Neuronal stem cell (in vitro differentiated cells): ENCODE measurements at regions not wholly inside any gene's neighbourhood (a gene's known extent, or its start where the extent isn't known, plus 50 kb on each side); places are given as distances from the start of the nearest gene placed in this dataset.

Experiments used
- DNase-seq: peaks from one replicate; pipeline ENCODE4 v3.0.0-alpha.2; 2013; ENCODE audit warnings: low spot score
- H2AFZ ChIP-seq: one replicate; pipeline ENCODE4 v1.6.1; 2013; ENCODE audit warnings: mild to moderate bottlenecking, low read length, inconsistent platforms
- H2AK5ac ChIP-seq: 2 replicates; pipeline ENCODE4 v1.6.1; 2013; ENCODE audit warnings: low read depth, mild to moderate bottlenecking, inconsistent platforms, low read length, moderate library complexity, mixed read lengths
- H2BK120ac ChIP-seq: 2 replicates; pipeline ENCODE4 v1.6.1; 2013; ENCODE audit warnings: low read depth, mild to moderate bottlenecking, inconsistent platforms, low read length, moderate library complexity, mixed read lengths
- H2BK12ac ChIP-seq: one replicate; pipeline ENCODE4 v1.6.1; 2013; ENCODE audit warnings: low read length, inconsistent platforms
- H2BK15ac ChIP-seq: 2 replicates; pipeline ENCODE4 v1.6.1; 2013; ENCODE audit warnings: mild to moderate bottlenecking, low read length, inconsistent platforms, mixed read lengths
- H2BK5ac ChIP-seq: one replicate; pipeline ENCODE4 v1.6.1; 2013; ENCODE audit warnings: inconsistent platforms, mild to moderate bottlenecking, low read length, moderate library complexity
- H3K14ac ChIP-seq: one replicate; pipeline ENCODE4 v1.6.1; 2013; ENCODE audit warnings: low read length, inconsistent platforms
- H3K18ac ChIP-seq: 2 replicates; pipeline ENCODE4 v1.6.1; 2013; ENCODE audit warnings: low read length, inconsistent platforms
- H3K23ac ChIP-seq: 2 replicates; pipeline ENCODE4 v1.6.1; 2013; ENCODE audit warnings: low read depth, mild to moderate bottlenecking, mixed read lengths, low read length, inconsistent platforms; ENCODE audit not compliant: poor library complexity
- H3K27ac ChIP-seq: replicated peaks from 3 replicates; pipeline ENCODE4 v1.5.1; 2013; ENCODE audit warnings: low read length, inconsistent platforms
- H3K27me3 ChIP-seq, 3 experiments: 2 replicates each; pipeline ENCODE4 v1.6.1; 2013; ENCODE audit warnings: low read length in 3 of 3, mild to moderate bottlenecking in 2 of 3, inconsistent platforms in 1 of 3, low read depth in 1 of 3, mixed read lengths in 1 of 3, moderate library complexity in 1 of 3; ENCODE audit not compliant: control insufficient read depth in 3 of 3, insufficient read depth in 3 of 3
- H3K36me3 ChIP-seq, 2 donors: replicated peaks in 1 of 2; 2 replicates each; pipeline ENCODE4 v1.6.1; 2013; ENCODE audit warnings: low read length in 2 of 2; ENCODE audit not compliant: control insufficient read depth in 2 of 2, insufficient read depth in 2 of 2
- H3K4ac ChIP-seq: 2 replicates; pipeline ENCODE4 v1.6.1; 2013; ENCODE audit warnings: inconsistent platforms, mild to moderate bottlenecking, low read length, moderate library complexity
- H3K4me1 ChIP-seq, 2 donors: 1 replicate in 1 of 2; 2 replicates in 1 of 2; pipeline ENCODE4 v1.6.1; 2013; ENCODE audit warnings: low read length in 2 of 2, low read depth in 1 of 2; ENCODE audit not compliant: control insufficient read depth in 2 of 2, insufficient read depth in 1 of 2
- H3K4me2 ChIP-seq: one replicate; pipeline ENCODE4 v1.6.1; 2013; ENCODE audit warnings: mild to moderate bottlenecking, low read length, inconsistent platforms; ENCODE audit not compliant: insufficient read depth, poor library complexity, severe bottlenecking
- H3K4me3 ChIP-seq, 2 donors: 2 replicates each; pipeline ENCODE4 v1.5.1; 2013; ENCODE audit warnings: low read length in 2 of 2, mild to moderate bottlenecking in 2 of 2, inconsistent platforms in 1 of 2, moderate library complexity in 1 of 2
- H3K79me1 ChIP-seq: one replicate; pipeline ENCODE4 v1.6.1; 2013; ENCODE audit warnings: low read depth, mild to moderate bottlenecking, inconsistent platforms, low read length, moderate library complexity
- H3K9ac ChIP-seq: one replicate; pipeline ENCODE4 v1.6.1; 2013; ENCODE audit warnings: mild to moderate bottlenecking, low read depth, low read length, inconsistent platforms; ENCODE audit not compliant: poor library complexity
- H3K9me3 ChIP-seq, 2 donors: replicated peaks in 1 of 2; 2 replicates each; pipeline versions ENCODE3 to v1.6.1; 2013; ENCODE audit warnings: low read length in 2 of 2, mild to moderate bottlenecking in 2 of 2, inconsistent platforms in 1 of 2, low read depth in 1 of 2, mixed read lengths in 1 of 2, moderate library complexity in 1 of 2; ENCODE audit not compliant: control insufficient read depth in 2 of 2, insufficient read depth in 1 of 2
- H4K8ac ChIP-seq: one replicate; pipeline ENCODE4 v1.6.1; 2013; ENCODE audit warnings: low read depth, mild to moderate bottlenecking, inconsistent platforms, low read length, moderate library complexity
- H4K91ac ChIP-seq: one replicate; pipeline ENCODE4 v1.6.1; 2013; ENCODE audit warnings: low read length, low read depth, mild to moderate bottlenecking, inconsistent platforms; ENCODE audit not compliant: poor library complexity
- WGBS, 2 donors: extraction: QIAGEN DNeasy Blood & Tissue Kit; methylation state at CpG; one replicate each; pipeline ENCODE4 v1.1.7; 2013; ENCODE audit warnings: missing lambda C conversion rate in 2 of 2, mixed read lengths in 1 of 2; ENCODE audit not compliant: insufficient read length in 2 of 2, insufficient replicate concordance in 1 of 2; ENCODE audit errors: extremely low coverage in 2 of 2; 5-methylcytosine and 5-hydroxymethylcytosine counted together

- peaks cover 34 to 35% of the 10 kb centered on the region in 2 donors for H3K4me1 ChIP-seq
- DNase-seq: no peak
Observed at GRCh38 chr2:207227749-207228145, 62.0 kb upstream of the KLF7 start.

GRCh38 chr2:207228402-207228801 is 62.7 kb upstream of the KLF7 start:
- Histone ChIP-seq H3K9ac (no peak overlapping the region), H2BK5ac (no peak overlapping the region), H3K36me3 (no peaks in the 10 kb centered on the region), H3K4me3 (no peak overlapping the region), H3K4me1 (peaks cover 28 to 30% of the 10 kb centered on the region in 2 donors), H2AFZ (no peak overlapping the region), H3K23ac (no peak overlapping the region), H2BK120ac (no peak overlapping the region), H3K14ac (no peak overlapping the region), H3K4ac (no peak overlapping the region), H4K8ac (no peak overlapping the region), H4K91ac (no peak overlapping the region), H3K9me3 (no peaks in the 10 kb centered on the region), H2AK5ac (peak overlapping the region; percentile 70), H3K4me2 (no peak overlapping the region), H2BK15ac (peak overlapping the region; percentile 63), H3K27me3 (no peaks in the 10 kb centered on the region), H2BK12ac (peak overlapping the region; percentile 10), H3K18ac (peak overlapping the region; percentile 80), H3K27ac (no peak overlapping the region), H3K79me1 (no peaks in the 10 kb centered on the region)
- DNase-seq: no peak
- no CpG with 5 or more reads among the region's 3 CpGs for WGBS, 2 donors

More at GRCh38 chr2:207227749-207228145, 62.0 kb upstream of the KLF7 start:
- Histone ChIP-seq H3K9ac (no peak overlapping the region), H4K8ac (no peak overlapping the region), H3K79me1 (no peaks in the 10 kb centered on the region), H3K4me2 (no peak overlapping the region), H2BK12ac (no peak overlapping the region), H3K14ac (no peak overlapping the region), H3K4me3 (no peak overlapping the region), H2BK120ac (no peak overlapping the region), H3K4ac (no peak overlapping the region), H3K27me3 (no peaks in the 10 kb centered on the region), H2BK5ac (no peak overlapping the region), H3K23ac (no peak overlapping the region), H3K18ac (peak overlapping the region; percentile 49), H2BK15ac (peak overlapping the region; percentile 63), H2AFZ (no peak overlapping the region), H4K91ac (no peak overlapping the region), H3K36me3 (no peaks in the 10 kb centered on the region), H3K9me3 (no peaks in the 10 kb centered on the region), H2AK5ac (no peak overlapping the region), H3K27ac (no peak overlapping the region)
- WGBS, 2 donors: no CpG with 5 or more reads among the region's 3 CpGs

GRCh38 chr2:207229161-207229560 is 63.4 kb upstream of the KLF7 start:
- H3K4me3 ChIP-seq: no peak overlapping the region
- H2BK12ac ChIP-seq: no peak overlapping the region
- H3K9me3 ChIP-seq: no peaks in the 10 kb centered on the region
- H2BK5ac ChIP-seq: no peak overlapping the region
- no peak overlapping the region for H4K91ac ChIP-seq
- no peak overlapping the region for H3K23ac ChIP-seq
- no peak overlapping the region for H3K18ac ChIP-seq
- no peak overlapping the region for H3K4ac ChIP-seq
- no peak overlapping the region for H3K14ac ChIP-seq
- H3K79me1 ChIP-seq: no peaks in the 10 kb centered on the region
- H3K9ac ChIP-seq: no peak overlapping the region
- no CpG with 5 or more reads among the region's 3 CpGs for WGBS, 2 donors
- H3K36me3 ChIP-seq: no peaks in the 10 kb centered on the region
- H2AFZ ChIP-seq: no peak overlapping the region
- no peak overlapping the region for H3K27ac ChIP-seq
- no peaks in the 10 kb centered on the region for H3K27me3 ChIP-seq
- H2BK15ac ChIP-seq: no peak overlapping the region
- H3K4me2 ChIP-seq: no peak overlapping the region
- no peak overlapping the region for H2BK120ac ChIP-seq
- H2AK5ac ChIP-seq: no peak overlapping the region
- no peak for DNase-seq
- no peak overlapping the region for H4K8ac ChIP-seq
- peaks cover 27 to 32% of the 10 kb centered on the region in 2 donors for H3K4me1 ChIP-seq

- H3K4ac ChIP-seq: no peak overlapping the region
- H3K27ac ChIP-seq: no peak overlapping the region
- no peak for DNase-seq
- no peak overlapping the region for H3K4me3 ChIP-seq
- no peaks in the 10 kb centered on the region for H3K79me1 ChIP-seq
- H3K9ac ChIP-seq: no peak overlapping the region
- H3K4me2 ChIP-seq: no peak overlapping the region
- H3K4me1 ChIP-seq: peaks cover 18 to 26% of the 10 kb centered on the region in 2 donors
- no peak overlapping the region for H4K8ac ChIP-seq
- H2AK5ac ChIP-seq: no peak overlapping the region
- no peak overlapping the region for H3K23ac ChIP-seq
- no peak overlapping the region for H2BK12ac ChIP-seq
- no peak overlapping the region for H4K91ac ChIP-seq
- no CpG with 5 or more reads among the region's 6 CpGs for WGBS, 2 donors
- no peaks in the 10 kb centered on the region for H3K9me3 ChIP-seq
- H3K27me3 ChIP-seq: no peaks in the 10 kb centered on the region
- H2BK5ac ChIP-seq: no peak overlapping the region
- no peaks in the 10 kb centered on the region for H3K36me3 ChIP-seq
- no peak overlapping the region for H2AFZ ChIP-seq
- no peak overlapping the region for H3K14ac ChIP-seq
- H3K18ac ChIP-seq: no peak overlapping the region
- no peak overlapping the region for H2BK120ac ChIP-seq
- H2BK15ac ChIP-seq: no peak overlapping the region
Observed at GRCh38 chr2:207230261-207231105, 64.7 kb upstream of the KLF7 start.
